UCSD-AML1 (cell line): ENCODE measurements at regions not wholly inside any gene's neighbourhood (a gene's known extent, or its start where the extent isn't known, plus 50 kb on each side); places are given as distances from the start of the nearest gene placed in this dataset.
"Not testable (repeated sequence)": the region's sequence is repeated elsewhere in the genome, so short reads cannot be mapped to it uniquely, and the experiment has no call there.

Source experiments
- DNase-seq: peaks from one replicate; lab custom pipeline; 2025; ENCODE audit not compliant: unreplicated experiment; lab: John Stamatoyannopoulos, UW

DNA sequence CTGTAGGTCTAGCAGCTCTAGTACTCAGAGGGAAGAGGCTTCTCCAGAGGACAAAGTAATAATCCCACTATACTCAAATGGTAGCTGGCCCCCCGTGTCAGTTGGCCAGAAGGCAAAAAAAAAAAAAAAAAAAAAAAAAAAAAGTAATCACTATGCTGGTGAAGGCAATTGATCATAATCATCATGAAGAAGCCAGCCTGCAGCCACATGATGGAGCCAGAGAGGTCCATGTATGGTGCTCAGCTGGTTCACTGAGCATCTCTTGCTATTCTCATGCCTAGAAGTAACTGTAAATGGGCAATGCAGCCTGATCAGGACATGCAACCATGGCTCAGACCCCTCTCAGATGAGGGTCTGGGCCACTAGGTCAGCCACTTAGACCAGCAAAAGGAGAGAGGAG, 378.8 kb downstream of the MED13L start:
- no peak for DNase-seq

DNA sequence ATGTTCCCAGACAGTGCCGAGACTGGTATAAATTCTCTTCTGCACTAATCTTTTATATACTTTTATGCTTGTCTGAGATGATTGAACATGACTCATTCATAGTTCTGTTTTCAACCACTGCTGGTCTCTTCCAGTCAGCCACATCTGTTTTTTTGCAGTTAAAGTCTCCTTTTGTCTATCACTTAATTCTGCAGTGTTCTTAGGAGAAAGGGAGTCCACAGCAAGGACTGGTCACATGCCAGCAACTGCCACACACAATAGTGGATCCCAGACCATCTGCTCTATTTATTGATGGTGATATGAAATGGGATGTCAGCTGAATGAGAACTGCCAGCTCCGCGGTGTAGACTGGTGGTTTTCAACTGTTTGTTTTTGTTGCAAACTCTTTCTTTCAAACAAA, 379.8 kb downstream of the MED13L start:
- no peak for DNase-seq

DNA sequence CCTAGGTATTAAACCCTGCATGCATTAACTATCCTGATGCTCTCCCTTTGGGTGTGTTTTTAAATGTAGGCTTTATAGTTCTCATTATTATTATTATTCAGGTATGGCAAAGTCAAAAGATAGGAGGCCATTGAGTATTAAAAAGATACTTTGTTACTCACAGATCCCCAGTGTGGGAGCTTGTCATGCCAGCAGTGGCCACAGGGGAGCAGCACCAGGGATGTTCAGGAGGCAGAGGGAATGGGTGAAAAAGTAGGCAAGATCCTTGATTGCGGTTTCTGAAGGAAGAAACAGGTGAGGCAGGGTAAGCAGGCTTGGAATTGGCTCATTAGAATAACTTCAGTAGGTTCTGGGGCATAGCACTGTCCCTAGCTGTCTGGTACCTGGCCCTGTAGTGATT, 382.2 kb downstream of the MED13L start:
- DNase-seq = no peak

DNA sequence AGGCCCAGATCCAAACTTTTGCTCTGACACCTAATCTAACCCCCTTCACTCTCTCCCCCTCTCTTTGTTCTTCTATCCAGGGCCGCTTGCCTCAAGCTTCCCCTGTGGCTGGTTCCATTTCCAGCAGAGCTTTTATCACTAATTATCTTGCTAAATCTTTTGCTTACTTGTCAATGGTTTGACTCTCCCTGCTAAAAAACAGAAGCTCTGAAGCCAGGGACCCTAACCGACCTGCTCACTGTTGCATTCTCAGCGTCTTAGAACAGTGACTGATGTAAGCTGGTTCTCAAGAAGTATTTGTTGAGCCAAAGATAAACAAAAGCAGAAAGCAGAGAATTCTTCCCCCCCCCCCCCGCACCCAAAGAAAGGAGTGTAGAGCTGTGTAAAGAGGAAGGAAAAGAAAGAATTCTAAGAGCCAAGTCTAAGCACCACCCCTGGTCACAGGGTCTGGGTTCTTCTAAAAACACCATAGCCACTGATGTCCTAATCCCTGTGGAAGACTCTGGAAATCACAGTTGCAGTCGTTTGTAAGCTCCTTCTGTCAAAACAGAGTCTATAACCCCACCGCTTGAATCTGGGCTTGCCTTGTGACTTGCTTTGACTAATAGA, 385.8 kb downstream of the MED13L start:
- no peak for DNase-seq

DNA sequence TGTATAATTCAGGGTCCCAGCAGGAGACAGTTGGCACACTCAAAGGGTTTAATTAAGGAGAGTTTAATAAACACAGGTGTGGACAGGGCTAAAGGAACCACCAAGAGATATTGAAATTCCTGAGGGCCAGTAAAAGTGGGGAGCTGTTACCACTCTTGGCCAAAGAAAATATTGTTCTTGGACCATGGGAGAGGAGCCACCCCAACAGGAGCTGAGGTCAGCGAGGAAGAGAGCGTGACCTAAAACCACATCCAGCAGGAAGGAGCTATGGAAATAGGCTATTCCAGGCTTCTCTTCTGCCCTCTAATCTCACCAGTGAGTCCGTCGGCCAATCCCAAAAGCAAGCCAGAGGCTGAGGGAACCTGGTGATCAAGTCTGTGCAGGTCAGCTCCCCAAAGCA, 390.8 kb downstream of the MED13L start:
- no peak for DNase-seq

DNA sequence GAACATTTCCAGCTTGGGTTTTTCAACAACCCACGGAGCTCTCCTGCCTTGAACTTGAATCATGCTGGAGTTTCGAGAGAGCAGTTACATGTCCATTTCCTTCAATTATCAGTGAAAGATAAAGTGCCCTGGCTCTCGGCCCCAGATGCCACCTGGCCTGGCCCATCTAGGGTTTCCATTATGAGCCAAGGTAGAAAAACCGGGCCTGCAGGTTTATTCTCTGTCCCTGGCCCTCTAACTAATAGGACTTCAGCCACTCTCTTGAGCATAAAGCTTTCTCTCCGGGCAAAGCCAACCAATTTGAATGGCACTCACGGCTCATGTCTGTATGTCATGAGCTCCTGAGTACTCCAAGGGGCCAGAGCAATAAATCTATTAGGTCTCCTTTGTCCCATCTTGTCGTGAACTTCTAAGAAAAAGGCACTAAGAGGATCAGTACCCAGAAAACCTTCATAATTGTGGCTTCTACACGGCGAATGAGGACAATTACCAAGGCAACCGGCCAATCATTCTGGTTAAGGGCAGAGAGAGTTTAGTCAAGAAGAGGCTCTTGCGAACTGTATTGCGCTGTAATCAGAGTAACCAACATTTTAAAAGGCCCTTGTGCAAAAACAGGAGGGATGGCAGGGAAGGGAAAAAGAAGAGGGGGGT, 392.3 kb downstream of the MED13L start:
- DNase-seq = no peak

DNA sequence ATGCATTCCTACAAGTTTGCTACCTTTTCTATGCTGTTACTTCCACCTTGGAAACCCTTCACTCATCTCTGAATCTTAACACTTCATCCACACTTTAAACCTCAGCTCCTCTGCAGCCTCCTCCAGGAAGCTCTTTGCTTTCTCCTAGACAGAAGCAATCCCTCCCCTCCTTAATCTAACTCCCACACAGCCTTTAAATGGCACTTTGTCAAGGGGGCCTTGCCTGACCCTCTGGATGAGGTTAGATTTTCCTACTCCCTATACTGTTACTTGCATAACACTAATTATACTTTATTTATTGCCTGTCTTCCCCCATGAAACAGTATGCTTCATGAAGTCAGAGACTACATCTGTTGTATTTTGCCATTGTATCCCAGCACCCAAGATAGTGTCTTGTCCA, 394.6 kb downstream of the MED13L start:
- DNase-seq = no peak

DNA sequence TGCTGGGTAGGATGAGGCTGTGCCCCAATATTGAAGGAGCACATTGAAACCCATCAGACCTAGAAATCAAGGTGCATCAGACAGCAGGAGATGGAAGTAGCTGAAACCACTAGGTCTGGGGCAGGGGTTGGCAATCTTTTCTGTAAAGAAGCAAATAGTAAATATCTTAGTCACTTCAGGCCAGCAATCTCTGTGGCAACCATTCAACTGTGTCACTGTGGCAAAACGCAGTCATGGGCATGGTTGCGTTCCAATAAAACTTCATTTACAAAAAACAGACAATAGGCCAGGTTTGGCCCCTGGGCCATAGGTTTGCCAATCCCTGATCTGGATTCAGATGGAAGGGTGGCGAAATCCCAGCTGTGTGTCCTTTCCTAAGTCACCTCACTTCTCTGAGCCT, 397.3 kb downstream of the MED13L start:
- no peak for DNase-seq

DNA sequence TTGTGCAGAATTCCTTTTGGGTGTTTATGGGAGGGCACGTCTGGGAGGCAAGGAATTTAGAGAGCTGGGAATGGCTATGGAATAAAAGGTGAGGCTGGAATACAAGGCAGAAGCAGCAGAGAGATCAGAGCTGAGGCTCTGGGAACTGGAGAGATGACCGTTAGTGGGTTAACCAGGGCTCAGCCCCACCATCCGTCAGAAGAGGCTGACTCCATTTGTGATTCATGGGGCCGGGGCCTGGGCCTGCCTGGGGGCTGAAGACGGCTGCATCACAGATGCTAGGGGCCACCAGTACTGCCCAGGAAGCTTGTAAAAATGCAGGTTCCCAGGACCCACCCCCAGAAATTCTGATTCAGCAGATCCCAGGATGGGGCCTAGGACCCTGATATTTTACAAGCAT, 398.1 kb downstream of the MED13L start:
- no peak for DNase-seq

DNA sequence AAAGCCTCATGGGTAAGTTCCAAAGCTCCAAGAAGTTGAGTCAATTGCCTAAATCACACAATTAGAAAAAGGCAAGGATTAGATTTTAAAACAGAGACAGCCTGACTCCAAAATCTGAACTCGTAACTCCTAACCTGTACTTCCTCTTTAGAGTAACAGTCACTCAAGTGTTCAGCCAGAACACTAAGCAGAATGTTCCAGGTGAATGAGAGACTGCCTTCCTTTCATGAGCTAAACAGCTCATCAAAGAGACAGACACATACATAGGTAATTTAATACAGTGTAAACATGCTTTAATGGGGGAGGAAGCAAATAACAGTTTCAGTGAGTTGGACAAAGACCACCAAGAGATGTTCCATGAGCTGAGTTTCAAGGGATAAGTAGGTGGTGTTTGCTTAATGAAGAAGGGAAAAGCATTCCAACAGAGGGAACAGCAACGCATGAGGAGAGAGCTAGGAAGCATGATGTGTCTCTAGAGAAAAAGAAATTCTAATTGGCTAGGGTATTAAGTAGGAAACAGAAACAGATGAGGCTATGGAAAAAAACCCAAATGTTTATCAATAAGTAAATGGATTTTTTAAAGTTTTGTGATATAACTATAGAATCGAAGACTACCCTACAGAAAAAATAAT, 403.9 kb downstream of the MED13L start:
- no peak for DNase-seq

DNA sequence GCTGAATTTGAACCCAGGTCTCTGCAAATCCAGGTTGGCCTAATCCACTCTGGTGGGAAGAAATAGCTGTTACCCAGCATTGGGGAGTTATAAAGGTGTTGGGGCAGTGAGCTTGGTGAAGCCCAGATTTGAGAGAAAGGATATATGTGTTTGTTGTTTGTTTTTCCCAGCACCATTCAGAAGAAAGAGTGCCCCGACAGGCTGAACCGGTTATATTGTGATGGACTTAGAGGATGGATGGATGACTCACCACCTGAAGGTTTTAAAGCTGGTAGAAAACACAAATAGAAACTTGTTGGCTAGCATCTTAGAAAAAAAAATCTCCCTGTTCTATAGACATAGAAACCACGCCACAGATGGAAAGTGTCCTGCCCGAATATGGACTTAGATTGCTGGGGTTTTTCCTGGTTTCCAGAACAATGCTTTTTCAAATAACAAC, 404.6 kb downstream of the MED13L start:
- no peak for DNase-seq

DNA sequence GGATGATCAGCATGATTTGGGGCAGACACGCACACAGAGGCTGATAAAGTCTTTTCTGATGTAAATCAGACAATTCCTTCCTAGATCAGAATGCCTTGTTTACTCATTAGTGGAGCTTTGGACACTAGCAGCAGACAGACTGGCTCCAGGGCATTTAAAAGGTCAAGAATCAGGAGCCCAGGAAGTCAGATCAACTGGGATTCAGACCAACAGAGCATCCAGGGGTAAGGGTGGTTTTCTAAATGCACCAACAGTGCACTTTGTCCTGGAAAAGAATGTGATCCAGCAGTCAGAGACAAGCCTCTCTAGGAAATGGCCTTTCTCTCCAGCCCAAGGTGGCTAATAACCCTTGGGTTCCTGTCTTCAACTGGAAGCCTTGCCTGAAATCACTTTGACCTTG, 405.3 kb downstream of the MED13L start:
- no peak for DNase-seq

DNA sequence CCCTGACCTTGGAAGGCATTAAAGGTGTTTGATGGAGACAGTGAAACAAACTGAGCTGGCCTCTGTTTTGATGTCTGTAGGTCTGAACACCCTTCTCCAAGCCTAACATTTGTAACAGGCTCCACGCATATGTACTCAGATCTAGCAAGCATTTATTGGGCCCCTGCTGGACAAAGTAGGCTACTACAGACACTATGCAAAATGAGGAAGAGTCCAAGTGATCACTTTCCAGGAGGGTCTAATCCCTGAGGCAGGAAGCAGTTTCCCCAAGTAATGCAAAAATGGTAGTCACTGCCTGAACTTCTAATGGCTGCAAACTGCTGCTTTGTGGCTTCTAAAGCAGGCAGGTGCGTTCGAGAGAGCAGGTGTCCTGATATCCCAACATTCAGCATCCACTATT, 405.8 kb downstream of the MED13L start:
- no peak for DNase-seq

DNA sequence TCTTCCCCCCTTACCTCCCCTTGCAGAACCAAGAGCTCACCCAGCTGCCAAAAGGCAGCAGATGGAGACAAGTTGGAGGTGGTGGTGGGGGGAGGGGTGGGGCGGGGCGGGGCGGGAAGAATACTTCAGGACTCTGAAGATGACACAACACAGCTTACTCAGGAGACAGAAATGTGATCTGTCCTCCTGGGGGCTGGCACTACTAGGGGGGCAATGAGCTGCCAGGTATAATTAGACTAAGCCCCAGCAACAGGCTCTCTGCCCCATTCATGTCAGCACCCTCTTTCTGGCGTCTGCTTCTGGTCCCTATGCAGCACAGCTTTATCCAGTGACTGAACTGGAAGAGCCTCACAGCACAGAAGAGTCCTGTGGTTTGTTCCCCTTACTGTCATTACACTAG, 407.0 kb downstream of the MED13L start:
- no peak for DNase-seq

DNA sequence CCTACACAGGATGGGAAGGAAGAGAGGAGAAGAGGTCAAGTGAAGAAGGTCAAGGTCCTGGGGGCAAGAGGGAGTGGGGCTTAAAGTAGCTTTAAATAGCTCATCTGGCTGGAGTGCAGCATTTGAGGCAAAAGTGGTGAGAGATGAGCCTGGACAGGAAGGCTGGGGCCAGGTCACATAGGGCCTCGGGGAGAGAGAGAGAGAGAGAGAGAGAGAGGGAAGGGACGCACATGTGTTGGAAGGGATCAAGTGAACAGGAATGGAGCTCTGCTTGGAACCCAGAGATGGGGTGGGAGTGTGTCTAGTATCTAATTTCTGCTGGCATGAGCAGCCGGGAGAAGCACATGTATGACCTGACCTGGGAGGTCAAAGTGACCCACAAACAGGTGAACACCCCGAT, 407.5 kb downstream of the MED13L start:
- DNase-seq = no peak

DNA sequence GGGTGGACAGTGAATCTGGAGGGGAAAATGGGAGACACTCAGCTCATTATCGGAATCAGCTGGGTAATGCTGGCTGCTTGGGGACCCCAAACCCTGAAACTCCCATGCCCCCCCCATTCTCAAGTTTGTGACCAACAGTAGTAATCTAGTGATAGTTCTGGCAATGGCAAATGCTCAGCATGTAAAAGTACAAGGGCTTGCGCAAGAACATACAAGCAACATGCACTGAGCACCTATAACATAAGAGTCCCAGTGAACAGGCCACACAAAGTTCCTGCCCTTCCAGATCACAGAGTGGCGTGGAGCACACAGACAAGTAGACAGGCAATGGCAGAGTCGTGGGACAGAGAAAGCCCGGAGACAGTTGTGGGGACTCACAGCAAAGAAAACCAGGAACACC, 407.9 kb downstream of the MED13L start:
- no peak for DNase-seq

DNA sequence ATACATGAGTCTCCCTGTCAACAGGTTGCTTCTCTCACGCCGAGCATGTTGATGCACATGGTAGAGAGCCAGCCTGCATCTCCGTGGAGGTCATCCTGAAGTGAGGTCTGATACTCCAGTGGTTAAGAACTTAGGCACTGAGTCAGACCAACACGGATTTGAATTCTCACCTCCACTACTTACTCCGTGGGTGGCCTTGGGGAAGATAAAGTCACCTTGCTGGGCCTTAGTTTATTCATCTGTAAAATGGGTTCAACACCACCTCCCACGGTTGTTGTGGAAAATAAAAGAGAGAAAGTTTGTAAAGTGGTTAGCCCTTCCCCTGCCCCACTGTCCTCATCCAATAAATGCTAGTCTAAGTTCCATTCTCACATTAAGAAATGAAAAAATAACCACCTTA, 408.9 kb downstream of the MED13L start:
- no peak for DNase-seq

DNA sequence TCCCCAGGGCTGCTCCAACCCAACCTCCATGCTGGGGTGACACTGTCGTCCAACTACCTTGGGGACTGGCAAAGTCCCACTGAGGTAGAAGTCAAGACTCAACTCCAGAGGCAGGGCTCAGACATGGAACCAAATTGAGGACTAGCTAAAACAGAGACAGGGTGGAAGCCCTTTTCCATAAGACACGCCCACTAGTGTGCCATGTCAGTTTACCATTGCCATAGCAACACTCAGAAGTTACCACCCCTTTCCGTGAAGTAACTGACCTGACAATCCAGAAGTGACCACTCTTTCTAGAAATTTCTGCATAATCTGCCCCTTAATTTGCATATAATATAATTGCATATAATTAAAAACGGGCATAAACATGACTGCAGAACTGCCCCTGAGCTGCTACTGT, 409.6 kb downstream of the MED13L start:
- DNase-seq = no peak

DNA sequence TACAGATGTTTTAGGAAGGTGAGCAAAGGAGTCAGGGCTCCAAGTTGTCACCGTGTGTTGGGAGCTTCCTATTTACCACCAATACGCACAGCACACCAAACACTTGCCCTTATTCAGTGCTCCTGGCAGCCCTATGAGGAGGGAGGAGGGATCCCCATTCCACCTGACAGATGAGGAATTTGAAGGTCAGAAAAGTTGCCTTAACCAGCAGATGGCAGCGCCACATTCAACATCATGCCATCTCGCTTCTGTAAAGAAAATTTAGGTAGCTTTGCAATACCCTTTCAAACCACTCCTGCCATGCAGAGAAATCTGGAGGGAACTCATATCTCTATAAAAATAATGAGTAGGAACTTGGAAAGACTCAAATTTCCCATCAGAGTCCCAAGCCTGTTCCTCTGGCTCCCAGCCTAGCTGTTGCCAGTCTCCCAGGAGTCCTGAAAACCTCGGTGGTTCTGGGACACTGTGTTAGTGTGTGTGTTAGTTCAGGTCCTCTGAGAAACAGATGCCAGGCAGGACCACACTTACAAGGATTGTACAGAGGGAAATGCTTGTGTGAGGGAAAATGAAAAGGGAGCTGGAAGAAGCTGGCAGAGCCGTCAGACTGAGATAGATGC, 410.5 kb downstream of the MED13L start:
- no peak for DNase-seq

DNA sequence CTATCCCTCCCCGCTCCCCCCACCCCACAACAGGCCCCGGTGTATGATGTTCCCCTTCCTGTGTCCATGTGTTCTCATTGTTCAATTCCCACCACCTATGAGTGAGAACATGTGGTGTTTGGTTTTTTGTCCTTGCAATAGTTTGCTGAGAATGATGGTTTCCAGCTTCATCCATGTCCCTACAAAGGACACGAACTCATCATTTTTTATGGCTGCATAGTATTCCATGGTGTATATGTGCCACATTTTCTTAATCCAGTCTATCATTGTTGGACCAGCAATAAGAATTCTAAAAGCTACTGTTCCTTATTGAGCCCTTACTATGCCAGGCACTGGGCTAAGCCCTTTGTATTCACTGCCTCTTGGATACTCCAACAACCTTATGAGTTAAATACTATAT, 411.2 kb downstream of the MED13L start:
- not testable (repeated sequence) for DNase-seq

DNA sequence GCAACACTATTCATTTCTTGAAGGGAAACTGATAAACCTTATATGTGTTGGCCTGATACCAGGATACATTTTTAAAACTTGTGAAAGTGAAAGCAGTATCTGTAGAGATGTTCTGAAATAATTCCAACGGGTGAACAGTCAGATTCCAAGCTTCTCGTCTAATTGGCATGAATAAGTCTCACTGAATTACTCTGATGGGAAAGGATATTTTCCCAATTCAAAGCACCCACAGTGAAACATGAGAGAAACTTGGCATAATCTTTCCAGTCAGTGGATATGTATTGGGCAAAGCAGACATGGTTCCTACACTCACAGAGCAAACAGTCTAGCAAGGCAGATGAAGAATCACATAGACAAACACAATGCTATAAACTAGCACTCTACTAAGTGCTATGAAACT, 413.1 kb downstream of the MED13L start:
- no peak for DNase-seq

DNA sequence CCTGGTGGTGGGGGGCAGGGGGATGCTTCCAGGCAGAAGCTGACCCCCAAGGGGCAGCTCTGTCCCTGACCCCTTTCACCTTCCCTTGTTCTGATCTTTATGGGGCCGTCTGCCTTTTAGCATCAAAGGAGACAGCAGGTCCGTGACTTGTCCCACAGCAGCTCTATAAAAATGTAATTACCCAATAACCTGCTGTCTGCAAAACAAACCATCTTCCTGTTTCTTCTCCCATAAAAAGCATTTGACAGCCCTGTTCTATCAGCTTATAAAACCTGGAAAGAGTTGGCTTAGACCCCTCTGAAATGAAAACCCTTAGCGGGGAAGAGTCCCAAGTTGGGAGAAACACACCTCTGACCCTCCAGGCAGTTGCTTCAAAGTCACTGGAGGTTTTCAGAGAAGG, 416.9 kb downstream of the MED13L start:
- no peak for DNase-seq
